SK-N-SH treated with all-trans-retinoic acid at 6 μM for 48 hours (cell line): ENCODE measurements at regions not wholly inside any gene's neighbourhood (a gene's known extent, or its start where the extent isn't known, plus 50 kb on each side); places are given as distances from the start of the nearest gene placed in this dataset.

Experiments
- ATAC-seq: fragments of 200-7000 bp; cut with Tn5 transposase; 3 replicates; pipeline ENCODE4 v1.9.1; 2020; ENCODE audit warnings: mild to moderate bottlenecking, moderate library complexity
- ARNTL ChIP-seq: fragments of 450-650 bp; formaldehyde crosslinking; IDR thresholded peaks from 2 replicates; pipeline ENCODE4 v1.5.0; 2020; ENCODE audit warnings: low read depth, mild to moderate bottlenecking, moderate library complexity, borderline replicate concordance
- BACH2 ChIP-seq: fragments of 250-450 bp; sonication (Bioruptor Pico); IDR thresholded peaks from 2 replicates; pipeline ENCODE4 v1.9.0; 2021; ENCODE audit warnings: mild to moderate bottlenecking, borderline replicate concordance
- CREB5 ChIP-seq: fragments of 250-450 bp; sonication (Bioruptor Pico); IDR thresholded peaks from 2 replicates; pipeline ENCODE4 v1.5.1; 2020; ENCODE audit warnings: low read depth, mild to moderate bottlenecking, moderate library complexity
- CSDC2 ChIP-seq: fragments of 250-450 bp; sonication (Bioruptor Pico); IDR thresholded peaks from 2 replicates; pipeline ENCODE4 v1.5.0; 2020; ENCODE audit warnings: mild to moderate bottlenecking, moderate library complexity
- CSRNP3 ChIP-seq: fragments of 250-450 bp; sonication (Bioruptor Pico); IDR thresholded peaks from 2 replicates; pipeline ENCODE4 v1.5.1; 2021; ENCODE audit warnings: mild to moderate bottlenecking, moderate library complexity
- ESRRG ChIP-seq: fragments of 250-450 bp; sonication (Bioruptor Pico); IDR thresholded peaks from 2 replicates; pipeline ENCODE4 v1.6.1; 2021; ENCODE audit warnings: mild to moderate bottlenecking
- GLIS3 ChIP-seq: fragments of 250-450 bp; sonication (Bioruptor Pico); IDR thresholded peaks from 2 replicates; pipeline ENCODE4 v1.5.0; 2020; ENCODE audit warnings: mild to moderate bottlenecking, moderate library complexity
- ISL1 ChIP-seq: fragments of 250-450 bp; sonication (Bioruptor Pico); IDR thresholded peaks from 2 replicates; pipeline ENCODE4 v2.1.2; 2022; ENCODE audit warnings: mild to moderate bottlenecking, moderate library complexity
- POU6F1 ChIP-seq: fragments of 250-450 bp; sonication (Bioruptor Pico); IDR thresholded peaks from 2 replicates; pipeline ENCODE4 v1.8.0; 2021; ENCODE audit warnings: low read depth, mild to moderate bottlenecking, moderate library complexity, borderline replicate concordance
- RARB ChIP-seq: fragments of 250-450 bp; sonication (Bioruptor Pico); IDR thresholded peaks from 2 replicates; pipeline ENCODE4 v1.8.0; 2021; ENCODE audit warnings: mild to moderate bottlenecking, moderate library complexity
- SNAI2 ChIP-seq: fragments of 250-450 bp; sonication (Bioruptor Pico); IDR thresholded peaks from 2 replicates; pipeline ENCODE4 v1.5.0; 2020; ENCODE audit warnings: mild to moderate bottlenecking, moderate library complexity
- TCF4 ChIP-seq: fragments of 250-450 bp; sonication (Bioruptor Pico); IDR thresholded peaks from 2 replicates; pipeline ENCODE4 v1.8.0; 2021; ENCODE audit warnings: mild to moderate bottlenecking, moderate library complexity, borderline replicate concordance
- TOX ChIP-seq: fragments of 250-450 bp; sonication (Bioruptor Pico); IDR thresholded peaks from 2 replicates; pipeline ENCODE4 v1.8.0; 2021; ENCODE audit warnings: mild to moderate bottlenecking, moderate library complexity, borderline replicate concordance
- ZC3H10 ChIP-seq: fragments of 250-450 bp; sonication (Bioruptor Pico); IDR thresholded peaks from 2 replicates; pipeline ENCODE4 v1.5.1; 2021; ENCODE audit warnings: mild to moderate bottlenecking, moderate library complexity
- ZFP3 ChIP-seq: fragments of 250-450 bp; sonication (Bioruptor Pico); IDR thresholded peaks from 2 replicates; pipeline ENCODE4 v1.5.0; 2020; ENCODE audit warnings: mild to moderate bottlenecking, moderate library complexity
- ZFP30 ChIP-seq: fragments of 450-650 bp; formaldehyde crosslinking; IDR thresholded peaks from 2 replicates; pipeline ENCODE4 v1.5.0; 2022; ENCODE audit warnings: mild to moderate bottlenecking, moderate library complexity
- ZNF565 ChIP-seq: fragments of 450-650 bp; formaldehyde crosslinking; conservative IDR thresholded peaks from 2 replicates; pipeline ENCODE4 v1.5.0; 2020; ENCODE audit warnings: low read depth, mild to moderate bottlenecking, moderate library complexity
- ZNF70 ChIP-seq: fragments of 450-650 bp; formaldehyde crosslinking; IDR thresholded peaks from 2 replicates; pipeline ENCODE4 v1.5.0; 2020; ENCODE audit warnings: mild to moderate bottlenecking, moderate library complexity
- ZNF8 ChIP-seq: fragments of 450-650 bp; formaldehyde crosslinking; IDR thresholded peaks from 2 replicates; pipeline ENCODE4 v1.5.0; 2020; ENCODE audit warnings: mild to moderate bottlenecking, moderate library complexity
- TF ChIP-seq, protein P1 (sequence below): fragments of 250-450 bp; sonication (Bioruptor Pico); IDR thresholded peaks from 2 replicates; pipeline ENCODE4 v1.5.0; 2020; ENCODE audit warnings: mild to moderate bottlenecking, moderate library complexity
- TF ChIP-seq, protein P2 (sequence below): fragments of 250-450 bp; sonication (Bioruptor Pico); IDR thresholded peaks from 2 replicates; pipeline ENCODE4 v1.8.0; 2020; ENCODE audit warnings: mild to moderate bottlenecking, moderate library complexity, borderline replicate concordance

- TF ChIP-seq POU6F1 (CRISPR knock-in tag): no peak
- TF ChIP-seq GLIS3 (CRISPR knock-in tag): no peak
- TF ChIP-seq BACH2: no peak
- TF ChIP-seq ZC3H10: no peak
- TF ChIP-seq ZNF565 (CRISPR knock-in tag): no peak
- TF ChIP-seq ISL1 (CRISPR knock-in tag): no peak
- TF ChIP-seq TOX (CRISPR knock-in tag): no peak
- no peak for TF ChIP-seq ZNF8 (CRISPR knock-in tag)
- no peak for TF ChIP-seq SNAI2 (CRISPR knock-in tag)
- no peak for TF ChIP-seq ZFP30 (CRISPR knock-in tag)
- TF ChIP-seq ZNF70 (CRISPR knock-in tag): no peak
- TF ChIP-seq TCF4 (CRISPR knock-in tag): no peak
These were observed 203.2 kb downstream of the ANKRD60 start (continued) for GRCh38 chr20:58025233-58025632.

GRCh38 chr20:58024241-58024721 is 204.2 kb downstream of the ANKRD60 start:
- ATAC-seq: no peak
- TF ChIP-seq ZNF8 (CRISPR knock-in tag) (no peak), ESRRG (CRISPR knock-in tag) (no peak), ISL1 (CRISPR knock-in tag) (no peak), ZFP3 (CRISPR knock-in tag) (no peak), ARNTL (no peak)
- TF ChIP-seq, protein P1, sequence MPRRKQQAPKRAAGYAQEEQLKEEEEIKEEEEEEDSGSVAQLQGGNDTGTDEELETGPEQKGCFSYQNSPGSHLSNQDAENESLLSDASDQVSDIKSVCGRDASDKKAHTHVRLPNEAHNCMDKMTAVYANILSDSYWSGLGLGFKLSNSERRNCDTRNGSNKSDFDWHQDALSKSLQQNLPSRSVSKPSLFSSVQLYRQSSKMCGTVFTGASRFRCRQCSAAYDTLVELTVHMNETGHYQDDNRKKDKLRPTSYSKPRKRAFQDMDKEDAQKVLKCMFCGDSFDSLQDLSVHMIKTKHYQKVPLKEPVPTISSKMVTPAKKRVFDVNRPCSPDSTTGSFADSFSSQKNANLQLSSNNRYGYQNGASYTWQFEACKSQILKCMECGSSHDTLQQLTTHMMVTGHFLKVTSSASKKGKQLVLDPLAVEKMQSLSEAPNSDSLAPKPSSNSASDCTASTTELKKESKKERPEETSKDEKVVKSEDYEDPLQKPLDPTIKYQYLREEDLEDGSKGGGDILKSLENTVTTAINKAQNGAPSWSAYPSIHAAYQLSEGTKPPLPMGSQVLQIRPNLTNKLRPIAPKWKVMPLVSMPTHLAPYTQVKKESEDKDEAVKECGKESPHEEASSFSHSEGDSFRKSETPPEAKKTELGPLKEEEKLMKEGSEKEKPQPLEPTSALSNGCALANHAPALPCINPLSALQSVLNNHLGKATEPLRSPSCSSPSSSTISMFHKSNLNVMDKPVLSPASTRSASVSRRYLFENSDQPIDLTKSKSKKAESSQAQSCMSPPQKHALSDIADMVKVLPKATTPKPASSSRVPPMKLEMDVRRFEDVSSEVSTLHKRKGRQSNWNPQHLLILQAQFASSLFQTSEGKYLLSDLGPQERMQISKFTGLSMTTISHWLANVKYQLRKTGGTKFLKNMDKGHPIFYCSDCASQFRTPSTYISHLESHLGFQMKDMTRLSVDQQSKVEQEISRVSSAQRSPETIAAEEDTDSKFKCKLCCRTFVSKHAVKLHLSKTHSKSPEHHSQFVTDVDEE (CRISPR knock-in tag): no peak

DNA sequence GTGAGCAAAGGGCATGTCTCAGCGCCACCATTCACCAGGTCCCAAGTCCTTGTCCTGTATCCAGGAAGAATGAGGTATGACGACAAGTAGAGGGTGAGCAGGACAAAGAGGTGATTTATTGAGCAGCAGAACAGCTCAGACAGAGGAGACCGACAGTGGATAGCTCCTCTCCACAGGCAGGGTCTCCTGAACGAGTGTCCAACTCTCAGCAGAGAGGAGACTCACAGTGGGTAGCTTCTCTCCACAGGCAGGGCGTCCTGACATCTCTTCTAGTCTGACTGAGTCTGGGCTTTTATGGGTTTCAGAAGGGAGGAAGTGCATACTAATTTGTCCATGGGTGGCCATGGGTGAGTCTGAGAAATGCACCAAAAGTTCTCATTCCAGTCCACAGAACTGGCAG is 204.7 kb downstream of the ANKRD60 start:
- TF ChIP-seq ISL1 (CRISPR knock-in tag) (no peak), CSRNP3 (CRISPR knock-in tag) (no peak), CREB5 (CRISPR knock-in tag) (no peak), ZNF70 (CRISPR knock-in tag) (no peak), SNAI2 (CRISPR knock-in tag) (no peak), ZC3H10 (no peak)
- TF ChIP-seq, protein P2, sequence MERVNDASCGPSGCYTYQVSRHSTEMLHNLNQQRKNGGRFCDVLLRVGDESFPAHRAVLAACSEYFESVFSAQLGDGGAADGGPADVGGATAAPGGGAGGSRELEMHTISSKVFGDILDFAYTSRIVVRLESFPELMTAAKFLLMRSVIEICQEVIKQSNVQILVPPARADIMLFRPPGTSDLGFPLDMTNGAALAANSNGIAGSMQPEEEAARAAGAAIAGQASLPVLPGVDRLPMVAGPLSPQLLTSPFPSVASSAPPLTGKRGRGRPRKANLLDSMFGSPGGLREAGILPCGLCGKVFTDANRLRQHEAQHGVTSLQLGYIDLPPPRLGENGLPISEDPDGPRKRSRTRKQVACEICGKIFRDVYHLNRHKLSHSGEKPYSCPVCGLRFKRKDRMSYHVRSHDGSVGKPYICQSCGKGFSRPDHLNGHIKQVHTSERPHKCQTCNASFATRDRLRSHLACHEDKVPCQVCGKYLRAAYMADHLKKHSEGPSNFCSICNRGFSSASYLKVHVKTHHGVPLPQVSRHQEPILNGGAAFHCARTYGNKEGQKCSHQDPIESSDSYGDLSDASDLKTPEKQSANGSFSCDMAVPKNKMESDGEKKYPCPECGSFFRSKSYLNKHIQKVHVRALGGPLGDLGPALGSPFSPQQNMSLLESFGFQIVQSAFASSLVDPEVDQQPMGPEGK: no peak
- TF ChIP-seq, all 23 proteins: peak for 0
- ATAC-seq: no peak

GRCh38 chr20:58023346-58023745 is 205.1 kb downstream of the ANKRD60 start:
- no peak for ATAC-seq
- TF ChIP-seq CSRNP3 (CRISPR knock-in tag) (no peak), ESRRG (CRISPR knock-in tag) (no peak), RARB (no peak), POU6F1 (CRISPR knock-in tag) (no peak), ZFP30 (CRISPR knock-in tag) (no peak), CSDC2 (CRISPR knock-in tag) (no peak), ARNTL (no peak), GLIS3 (CRISPR knock-in tag) (no peak), ZC3H10 (no peak)
- TF ChIP-seq, protein P1 (CRISPR knock-in tag): no peak
